NT2/D1 (cell line): ENCODE measurements at regions not wholly inside any gene's neighbourhood (a gene's known extent, or its start where the extent isn't known, plus 50 kb on each side); places are given as distances from the start of the nearest gene placed in this dataset.

Source experiments
- DNase-seq: peaks from one replicate; pipeline ENCODE4 v3.0.0-alpha.2; 2011; ENCODE audit warnings: low read depth, low spot score
- H3K27me3 ChIP-seq: 2 replicates; pipeline ENCODE4 v1.6.0; 2011; ENCODE audit warnings: mild to moderate bottlenecking; ENCODE audit not compliant: insufficient read length, insufficient read depth
- H3K36me3 ChIP-seq: 2 replicates; pipeline ENCODE4 v1.6.1; 2011; ENCODE audit warnings: mild to moderate bottlenecking, low read length, mixed read lengths; ENCODE audit not compliant: insufficient read depth, insufficient read length
- H3K4me1 ChIP-seq: 2 replicates; pipeline ENCODE4 v1.5.1; 2011; ENCODE audit not compliant: insufficient read depth, insufficient read length
- H3K4me3 ChIP-seq: 2 replicates; pipeline ENCODE4 v1.5.1; 2011; ENCODE audit warnings: low read depth; ENCODE audit not compliant: insufficient read length
- H3K9ac ChIP-seq: 2 replicates; pipeline ENCODE4 v1.6.0; 2011; ENCODE audit warnings: low read depth; ENCODE audit not compliant: insufficient read length
- H3K9me3 ChIP-seq: 2 replicates; pipeline ENCODE4 v1.5.1; 2011; ENCODE audit warnings: mild to moderate bottlenecking, low read length; ENCODE audit not compliant: insufficient read depth
- SUZ12 ChIP-seq: IDR thresholded peaks from 2 replicates; pipeline ENCODE4 v1.6.1; 2011; ENCODE audit not compliant: insufficient read length, insufficient read depth; ENCODE audit errors: extremely low read depth
- YY1 ChIP-seq: IDR thresholded peaks from 2 replicates; pipeline ENCODE4 v1.6.1; 2011; ENCODE audit not compliant: insufficient read length, insufficient read depth
- ZNF274 ChIP-seq: IDR thresholded peaks from 2 replicates; pipeline ENCODE4 v1.6.1; 2011; ENCODE audit warnings: mild to moderate bottlenecking, low read depth, low read length

GRCh38 chr11:115709297-115709696, 205.1 kb upstream of the CADM1 start:
- TF ChIP-seq YY1 (no peak), SUZ12 (no peak), ZNF274 (no peak)
- no peaks in the 10 kb centered on the region for H3K9me3 ChIP-seq
- no peaks in the 10 kb centered on the region for H3K27me3 ChIP-seq
- H3K9ac ChIP-seq, result no peak overlapping the region
- no peak overlapping the region for H3K4me3 ChIP-seq
- no peaks in the 10 kb centered on the region for H3K36me3 ChIP-seq
- DNase-seq, result no peak
- H3K4me1 ChIP-seq, result no peaks in the 10 kb centered on the region

- DNase-seq, result no peak
- Histone ChIP-seq H3K36me3 (no peaks in the 10 kb centered on the region), H3K9ac (no peak overlapping the region), H3K4me3 (no peak overlapping the region), H3K27me3 (no peaks in the 10 kb centered on the region), H3K9me3 (no peaks in the 10 kb centered on the region), H3K4me1 (no peaks in the 10 kb centered on the region)
- no peak for TF ChIP-seq SUZ12
- no peak for TF ChIP-seq ZNF274
- TF ChIP-seq YY1, result no peak
Observed at GRCh38 chr11:115707180-115707905, 203.1 kb upstream of the CADM1 start.

GRCh38 chr11:115706626-115707135, 202.5 kb upstream of the CADM1 start:
- H3K36me3 ChIP-seq, result no peaks in the 10 kb centered on the region
- no peaks in the 10 kb centered on the region for H3K9me3 ChIP-seq
- no peaks in the 10 kb centered on the region for H3K4me1 ChIP-seq
- no peak for DNase-seq
- no peak overlapping the region for H3K9ac ChIP-seq
- no peaks in the 10 kb centered on the region for H3K27me3 ChIP-seq
- no peak for TF ChIP-seq YY1
- no peak for TF ChIP-seq ZNF274
- no peak for TF ChIP-seq SUZ12
- no peak overlapping the region for H3K4me3 ChIP-seq

GRCh38 chr11:115705200-115705599, 201.0 kb upstream of the CADM1 start:
- Histone ChIP-seq H3K9ac (no peak overlapping the region), H3K36me3 (no peaks in the 10 kb centered on the region), H3K9me3 (no peaks in the 10 kb centered on the region), H3K4me3 (no peak overlapping the region), H3K27me3 (no peaks in the 10 kb centered on the region), H3K4me1 (no peaks in the 10 kb centered on the region)
- no peak for TF ChIP-seq SUZ12
- TF ChIP-seq ZNF274, result no peak
- no peak for TF ChIP-seq YY1
- DNase-seq, result no peak

GRCh38 chr11:115700981-115701875, 197.0 kb upstream of the CADM1 start:
- no peak for TF ChIP-seq ZNF274
- TF ChIP-seq YY1, result no peak
- no peak for TF ChIP-seq SUZ12
- H3K9me3 ChIP-seq, result no peaks in the 10 kb centered on the region

GRCh38 chr11:115700496-115700895, 196.3 kb upstream of the CADM1 start:
- no peaks in the 10 kb centered on the region for H3K9me3 ChIP-seq
- H3K27me3 ChIP-seq, result no peaks in the 10 kb centered on the region
- H3K4me1 ChIP-seq, result peaks cover 4% of the 10 kb centered on the region
- no peak for DNase-seq
- no peak overlapping the region for H3K9ac ChIP-seq
- no peak overlapping the region for H3K4me3 ChIP-seq
- no peak for TF ChIP-seq YY1
- no peak for TF ChIP-seq SUZ12
- no peak for TF ChIP-seq ZNF274
- H3K36me3 ChIP-seq, result no peaks in the 10 kb centered on the region

More at GRCh38 chr11:115700981-115701875, 197.0 kb upstream of the CADM1 start:
- H3K4me3 ChIP-seq, result no peak overlapping the region
- H3K36me3 ChIP-seq, result no peaks in the 10 kb centered on the region
- no peak for DNase-seq
- no peaks in the 10 kb centered on the region for H3K4me1 ChIP-seq
- no peak overlapping the region for H3K9ac ChIP-seq
- H3K27me3 ChIP-seq, result no peaks in the 10 kb centered on the region

- Histone ChIP-seq H3K4me1 (peaks cover 4% of the 10 kb centered on the region), H3K27me3 (no peaks in the 10 kb centered on the region), H3K36me3 (no peaks in the 10 kb centered on the region), H3K4me3 (no peak overlapping the region), H3K9ac (no peak overlapping the region), H3K9me3 (no peaks in the 10 kb centered on the region)
- DNase-seq, result no peak
- TF ChIP-seq YY1 (no peak), SUZ12 (no peak), ZNF274 (no peak)
Observed at GRCh38 chr11:115699733-115700132, 195.5 kb upstream of the CADM1 start.
